OCI-LY1 (cell line): ENCODE measurements at regions not wholly inside any gene's neighbourhood (a gene's known extent, or its start where the extent isn't known, plus 50 kb on each side); places are given as distances from the start of the nearest gene placed in this dataset.

Source experiments
- EZH2 ChIP-seq: fragments of 200-600 bp; sonication (generic), shearing (Covaris generic); IDR thresholded peaks from 2 replicates; pipeline ENCODE4 v1.8.0; 2017; ENCODE audit warnings: borderline replicate concordance, mixed run types, mild to moderate bottlenecking, antibody characterized with exemption, low read length, moderate library complexity, mixed read lengths
- TF ChIP-seq, protein P1 (sequence below): fragments of 200-600 bp; sonication (generic), shearing (Covaris generic); IDR thresholded peaks from 2 replicates; pipeline ENCODE4 v1.5.1; 2017; ENCODE audit warnings: mild to moderate bottlenecking, antibody characterized with exemption, low read length, moderate library complexity, mixed read lengths

GRCh38 chr4:60134099-60134498 lies 1066.0 kb upstream of the ADGRL3 start:
- TF ChIP-seq, protein P1, sequence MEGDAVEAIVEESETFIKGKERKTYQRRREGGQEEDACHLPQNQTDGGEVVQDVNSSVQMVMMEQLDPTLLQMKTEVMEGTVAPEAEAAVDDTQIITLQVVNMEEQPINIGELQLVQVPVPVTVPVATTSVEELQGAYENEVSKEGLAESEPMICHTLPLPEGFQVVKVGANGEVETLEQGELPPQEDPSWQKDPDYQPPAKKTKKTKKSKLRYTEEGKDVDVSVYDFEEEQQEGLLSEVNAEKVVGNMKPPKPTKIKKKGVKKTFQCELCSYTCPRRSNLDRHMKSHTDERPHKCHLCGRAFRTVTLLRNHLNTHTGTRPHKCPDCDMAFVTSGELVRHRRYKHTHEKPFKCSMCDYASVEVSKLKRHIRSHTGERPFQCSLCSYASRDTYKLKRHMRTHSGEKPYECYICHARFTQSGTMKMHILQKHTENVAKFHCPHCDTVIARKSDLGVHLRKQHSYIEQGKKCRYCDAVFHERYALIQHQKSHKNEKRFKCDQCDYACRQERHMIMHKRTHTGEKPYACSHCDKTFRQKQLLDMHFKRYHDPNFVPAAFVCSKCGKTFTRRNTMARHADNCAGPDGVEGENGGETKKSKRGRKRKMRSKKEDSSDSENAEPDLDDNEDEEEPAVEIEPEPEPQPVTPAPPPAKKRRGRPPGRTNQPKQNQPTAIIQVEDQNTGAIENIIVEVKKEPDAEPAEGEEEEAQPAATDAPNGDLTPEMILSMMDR: no peak
- TF ChIP-seq EZH2: no peak
